Uterus (tissue), 2 donors: ENCODE measurements at regions not wholly inside any gene's neighbourhood (a gene's known extent, or its start where the extent isn't known, plus 50 kb on each side); places are given as distances from the start of the nearest gene placed in this dataset.

Experiments
- POLR2A ChIP-seq, 2 donors: fragments of 450-650 bp; IDR thresholded peaks; one replicate each; pipeline ENCODE4 v1.6.1; 2016; ENCODE audit warnings: antibody characterized with exemption in 2 of 2, mild to moderate bottlenecking in 1 of 2, moderate library complexity in 1 of 2
- TF ChIP-seq, protein P1 (sequence below), 4 experiments: fragments of 200-600 bp in 2 of 4; fragments of 450-650 bp in 2 of 4; sonication (generic) in 2 of 4; IDR thresholded peaks; one replicate each; pipeline ENCODE4 v1.5.1; 2016 to 2019; ENCODE audit warnings: antibody characterized with exemption in 4 of 4, mild to moderate bottlenecking in 2 of 4, moderate library complexity in 1 of 4

DNA sequence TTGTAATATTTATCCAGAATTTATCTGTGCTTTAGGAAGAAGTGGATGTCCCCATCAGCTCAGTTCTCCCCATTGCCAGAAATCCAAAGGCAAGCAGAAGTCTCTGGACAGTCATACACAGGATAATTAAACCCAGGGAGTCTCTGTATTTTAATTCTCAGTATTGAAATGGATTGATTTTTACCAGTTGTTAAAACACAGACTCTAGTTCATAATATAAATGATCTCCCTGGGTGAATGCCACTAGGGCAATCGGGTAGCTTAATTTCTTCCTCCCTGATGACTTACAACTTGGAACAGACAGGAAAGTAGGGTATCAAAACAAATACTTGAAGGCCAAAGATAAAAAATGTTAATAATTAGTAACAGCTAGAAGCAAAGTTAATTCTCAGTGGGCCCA lies 66.5 kb upstream of the DAP start:
- TF ChIP-seq, protein P1, sequence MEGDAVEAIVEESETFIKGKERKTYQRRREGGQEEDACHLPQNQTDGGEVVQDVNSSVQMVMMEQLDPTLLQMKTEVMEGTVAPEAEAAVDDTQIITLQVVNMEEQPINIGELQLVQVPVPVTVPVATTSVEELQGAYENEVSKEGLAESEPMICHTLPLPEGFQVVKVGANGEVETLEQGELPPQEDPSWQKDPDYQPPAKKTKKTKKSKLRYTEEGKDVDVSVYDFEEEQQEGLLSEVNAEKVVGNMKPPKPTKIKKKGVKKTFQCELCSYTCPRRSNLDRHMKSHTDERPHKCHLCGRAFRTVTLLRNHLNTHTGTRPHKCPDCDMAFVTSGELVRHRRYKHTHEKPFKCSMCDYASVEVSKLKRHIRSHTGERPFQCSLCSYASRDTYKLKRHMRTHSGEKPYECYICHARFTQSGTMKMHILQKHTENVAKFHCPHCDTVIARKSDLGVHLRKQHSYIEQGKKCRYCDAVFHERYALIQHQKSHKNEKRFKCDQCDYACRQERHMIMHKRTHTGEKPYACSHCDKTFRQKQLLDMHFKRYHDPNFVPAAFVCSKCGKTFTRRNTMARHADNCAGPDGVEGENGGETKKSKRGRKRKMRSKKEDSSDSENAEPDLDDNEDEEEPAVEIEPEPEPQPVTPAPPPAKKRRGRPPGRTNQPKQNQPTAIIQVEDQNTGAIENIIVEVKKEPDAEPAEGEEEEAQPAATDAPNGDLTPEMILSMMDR (IDR thresholded peaks at IDR 0.05) = no peak
- no peak for TF ChIP-seq POLR2A (IDR thresholded peaks at IDR 0.05)
